ENCODE measurements at regions not wholly inside any gene's neighbourhood (a gene's known extent, or its start where the extent isn't known, plus 50 kb on each side); places are given as distances from the start of the nearest gene placed in this dataset.

DNA sequence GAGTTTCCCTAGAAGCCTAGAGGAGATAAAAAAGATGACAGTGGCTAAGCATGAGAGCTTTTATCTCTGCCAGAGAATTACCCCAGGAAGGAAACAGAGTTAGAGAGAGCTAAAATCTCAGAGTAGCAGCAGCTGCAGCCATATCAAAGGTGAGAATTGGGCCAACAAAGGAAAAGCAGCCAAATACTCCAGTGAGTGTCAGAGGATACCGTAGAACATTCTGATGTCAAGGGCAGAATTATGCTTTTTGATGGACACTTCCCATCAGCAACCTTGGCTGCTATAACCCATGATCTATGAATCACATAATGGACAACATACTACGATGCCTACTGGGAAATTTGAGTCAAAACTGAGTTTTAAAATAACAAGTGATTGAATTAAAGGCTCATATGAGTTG is 405.8 kb upstream of the CPEB2 start:
- 58% methylated on average over 2 of the region's 2 CpGs for WGBS
- TF ChIP-seq, protein P1, sequence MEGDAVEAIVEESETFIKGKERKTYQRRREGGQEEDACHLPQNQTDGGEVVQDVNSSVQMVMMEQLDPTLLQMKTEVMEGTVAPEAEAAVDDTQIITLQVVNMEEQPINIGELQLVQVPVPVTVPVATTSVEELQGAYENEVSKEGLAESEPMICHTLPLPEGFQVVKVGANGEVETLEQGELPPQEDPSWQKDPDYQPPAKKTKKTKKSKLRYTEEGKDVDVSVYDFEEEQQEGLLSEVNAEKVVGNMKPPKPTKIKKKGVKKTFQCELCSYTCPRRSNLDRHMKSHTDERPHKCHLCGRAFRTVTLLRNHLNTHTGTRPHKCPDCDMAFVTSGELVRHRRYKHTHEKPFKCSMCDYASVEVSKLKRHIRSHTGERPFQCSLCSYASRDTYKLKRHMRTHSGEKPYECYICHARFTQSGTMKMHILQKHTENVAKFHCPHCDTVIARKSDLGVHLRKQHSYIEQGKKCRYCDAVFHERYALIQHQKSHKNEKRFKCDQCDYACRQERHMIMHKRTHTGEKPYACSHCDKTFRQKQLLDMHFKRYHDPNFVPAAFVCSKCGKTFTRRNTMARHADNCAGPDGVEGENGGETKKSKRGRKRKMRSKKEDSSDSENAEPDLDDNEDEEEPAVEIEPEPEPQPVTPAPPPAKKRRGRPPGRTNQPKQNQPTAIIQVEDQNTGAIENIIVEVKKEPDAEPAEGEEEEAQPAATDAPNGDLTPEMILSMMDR (IDR thresholded peaks at IDR 0.05): no peak
- TF ChIP-seq POLR2A (IDR thresholded peaks at IDR 0.05; ENCODE audit: low read depth) (no peak), EP300 (IDR thresholded peaks at IDR 0.05) (no peak), POLR2AphosphoS5 (IDR thresholded peaks at IDR 0.05) (no peak)
- H3K4me1 ChIP-seq: no peaks in the 10 kb centered on the region

GRCh38 chr4:14596904-14597303 is 405.4 kb upstream of the CPEB2 start:
- H3K4me1 ChIP-seq: no peaks in the 10 kb centered on the region
- H3K27ac ChIP-seq (replicated peaks in 1 of 4): no peak overlapping the region
- no peaks in the 10 kb centered on the region for H3K27me3 ChIP-seq
- WGBS: 63% methylated on average over 2 of the region's 2 CpGs
- DNase-seq (ENCODE audit: extremely low spot score): no peak
- H3K4me3 ChIP-seq: no peak overlapping the region
- no peaks in the 10 kb centered on the region for H3K9me3 ChIP-seq
- intact Hi-C loops (cut with DNase I): no loop called here
- no peak for TF ChIP-seq POLR2A (IDR thresholded peaks at IDR 0.05; ENCODE audit: low read depth)
- no peak for TF ChIP-seq EP300 (IDR thresholded peaks at IDR 0.05)
- TF ChIP-seq, protein P1 (IDR thresholded peaks at IDR 0.05): no peak
- no peak for TF ChIP-seq POLR2AphosphoS5 (IDR thresholded peaks at IDR 0.05)
- H3K36me3 ChIP-seq: no peaks in the 10 kb centered on the region

More for the DNA sequence above, 405.8 kb upstream of the CPEB2 start:
- no peak for DNase-seq (ENCODE audit: extremely low spot score)
- Histone ChIP-seq H3K27ac (replicated peaks in 1 of 4) (no peak overlapping the region), H3K27me3 (no peaks in the 10 kb centered on the region), H3K36me3 (no peaks in the 10 kb centered on the region), H3K4me3 (no peak overlapping the region), H3K9me3 (no peaks in the 10 kb centered on the region)
- intact Hi-C loops (cut with DNase I): no loop called here

DNA sequence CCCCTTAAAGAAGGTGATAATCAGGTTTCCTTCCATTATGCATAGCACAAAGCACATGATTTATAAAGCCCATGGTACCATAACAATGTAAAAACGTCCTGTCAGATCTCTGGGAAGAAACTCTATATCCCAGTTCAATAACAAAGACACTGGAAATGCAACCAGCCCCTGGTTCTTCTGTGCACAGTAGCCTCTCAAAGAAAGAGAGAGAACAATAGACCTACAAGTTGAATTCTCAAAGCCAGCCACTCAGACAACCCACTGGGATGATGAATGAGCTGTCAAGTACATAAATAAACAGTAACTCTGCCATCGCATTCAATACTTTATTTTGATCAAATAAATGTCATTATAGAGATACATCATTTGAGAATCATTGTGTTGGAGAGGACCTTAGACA is 400.1 kb upstream of the CPEB2 start:
- no peak for TF ChIP-seq EP300 (IDR thresholded peaks at IDR 0.05)
- TF ChIP-seq, protein P1 (IDR thresholded peaks at IDR 0.05): no peak
- H3K36me3 ChIP-seq: no peaks in the 10 kb centered on the region
- H3K9me3 ChIP-seq: no peaks in the 10 kb centered on the region
- no peaks in the 10 kb centered on the region for H3K4me1 ChIP-seq
- no peaks in the 10 kb centered on the region for H3K27me3 ChIP-seq
- DNase-seq (ENCODE audit: extremely low spot score): no peak
- H3K4me3 ChIP-seq: no peak overlapping the region
- intact Hi-C loops (cut with DNase I): no loop called here
- no peak overlapping the region for H3K27ac ChIP-seq (replicated peaks in 1 of 4)
- 53% methylated on average over 2 of the region's 2 CpGs for WGBS

DNA sequence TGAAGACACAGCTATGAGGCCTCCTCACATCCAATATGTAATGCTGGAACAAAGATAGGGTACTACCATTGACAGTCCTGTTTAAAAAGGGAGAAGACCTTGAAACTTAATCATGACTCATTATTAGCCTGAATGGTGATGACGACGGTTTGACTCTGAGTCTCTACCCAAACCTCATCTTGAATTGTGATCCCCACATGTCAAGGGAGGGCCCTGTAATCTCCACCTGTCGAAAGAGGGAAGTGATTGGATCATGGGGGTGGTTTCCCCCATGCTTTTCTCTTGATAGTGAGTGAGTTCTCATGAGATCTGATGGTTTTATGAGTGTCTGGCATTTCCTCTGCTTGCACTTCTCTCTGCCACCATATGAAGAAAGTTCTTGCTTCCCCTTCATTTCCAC is 395.3 kb upstream of the CPEB2 start:
- intact Hi-C loops (cut with DNase I): no loop called here
- no peak overlapping the region for H3K27ac ChIP-seq (replicated peaks in 1 of 4)

GRCh38 chr4:14607578-14607977 is 394.7 kb upstream of the CPEB2 start:
- Histone ChIP-seq H3K4me1 (peaks cover 0 to 7% (median 0%) of the 10 kb centered on the region in 4 donors), H3K36me3 (no peaks in the 10 kb centered on the region), H3K4me3 (no peak overlapping the region), H3K27me3 (no peaks in the 10 kb centered on the region), H3K9me3 (no peaks in the 10 kb centered on the region), H3K27ac (replicated peaks in 1 of 4) (no peak overlapping the region)
- WGBS: 28% methylated on average over 2 of the region's 2 CpGs
- DNase-seq (ENCODE audit: extremely low spot score): no peak
- TF ChIP-seq POLR2AphosphoS5 (IDR thresholded peaks at IDR 0.05): no peak
- TF ChIP-seq, protein P1 (IDR thresholded peaks at IDR 0.05): no peak
- TF ChIP-seq POLR2A (IDR thresholded peaks at IDR 0.05; ENCODE audit: low read depth): no peak
- TF ChIP-seq EP300 (IDR thresholded peaks at IDR 0.05): no peak
- intact Hi-C loops (cut with DNase I): no loop called here

More for the DNA sequence above, 395.3 kb upstream of the CPEB2 start:
- H3K27me3 ChIP-seq: no peaks in the 10 kb centered on the region
- H3K36me3 ChIP-seq: no peaks in the 10 kb centered on the region
- DNase-seq (ENCODE audit: extremely low spot score): no peak
- no peak for TF ChIP-seq POLR2A (IDR thresholded peaks at IDR 0.05; ENCODE audit: low read depth)
- no peak for TF ChIP-seq EP300 (IDR thresholded peaks at IDR 0.05)
- TF ChIP-seq, protein P1 (IDR thresholded peaks at IDR 0.05): no peak
- H3K4me3 ChIP-seq: no peak overlapping the region
- H3K4me1 ChIP-seq: peaks cover 0 to 7% (median 0%) of the 10 kb centered on the region in 4 donors
- no peaks in the 10 kb centered on the region for H3K9me3 ChIP-seq
- 78% methylated on average over 3 of the region's 3 CpGs for WGBS

Measured in esophagus muscularis mucosa (tissue), 4 donors.